Osteoblast (primary cell): ENCODE measurements at regions not wholly inside any gene's neighbourhood (a gene's known extent, or its start where the extent isn't known, plus 50 kb on each side); places are given as distances from the start of the nearest gene placed in this dataset.

Experiments used
- DNase-seq: peaks from one replicate; pipeline ENCODE4 v3.0.0; 2011; ENCODE audit warnings: low spot score, mixed read lengths; ENCODE audit not compliant: insufficient read length; ENCODE audit errors: missing footprints
- H2AFZ ChIP-seq: 2 replicates; pipeline ENCODE4 v1.6.0; 2011; ENCODE audit warnings: mild to moderate bottlenecking, low read length
- H3K27ac ChIP-seq: 2 replicates; pipeline ENCODE4 v1.5.1; 2011; ENCODE audit warnings: mild to moderate bottlenecking, low read depth, low read length, moderate library complexity
- H3K27me3 ChIP-seq: 2 replicates; pipeline ENCODE4 v1.6.0; 2012; ENCODE audit warnings: mild to moderate bottlenecking, control low read depth, inconsistent platforms, low read length, moderate library complexity; ENCODE audit not compliant: insufficient read depth
- H3K36me3 ChIP-seq: 2 replicates; pipeline ENCODE4 v1.5.1; 2011; ENCODE audit warnings: mild to moderate bottlenecking, low read length, control low read depth, moderate library complexity; ENCODE audit not compliant: insufficient read depth
- H3K4me1 ChIP-seq: 2 replicates; pipeline ENCODE4 v1.5.1; 2011; ENCODE audit warnings: mild to moderate bottlenecking, low read length, control low read depth, moderate library complexity; ENCODE audit not compliant: insufficient read depth
- H3K4me2 ChIP-seq: 2 replicates; pipeline ENCODE4 v1.6.0; 2011; ENCODE audit warnings: mild to moderate bottlenecking, low read length; ENCODE audit not compliant: insufficient read depth
- H3K4me3 ChIP-seq: fragments of 200-600 bp; sonication (generic); 3 replicates; pipeline ENCODE4 v1.5.1; 2012; ENCODE audit warnings: mild to moderate bottlenecking, low read length, inconsistent platforms; ENCODE audit not compliant: insufficient read depth
- H3K79me2 ChIP-seq: 2 replicates; pipeline ENCODE4 v1.6.0; 2012; ENCODE audit warnings: mild to moderate bottlenecking, low read length, control low read depth, inconsistent platforms; ENCODE audit not compliant: insufficient read depth
- H3K9me3 ChIP-seq: 2 replicates; pipeline ENCODE4 v1.5.1; 2011; ENCODE audit warnings: low read depth, low read length, control low read depth
- H4K20me1 ChIP-seq: 2 replicates; pipeline ENCODE4 v1.6.0; 2012; ENCODE audit warnings: mild to moderate bottlenecking, low read length, control low read depth; ENCODE audit not compliant: insufficient read depth
- TF ChIP-seq, protein P1 (sequence below): IDR thresholded peaks from 2 replicates; pipeline ENCODE4 v1.5.1; 2011; ENCODE audit warnings: mild to moderate bottlenecking, low read depth, low read length, moderate library complexity; ENCODE audit errors: extremely low read depth

DNA sequence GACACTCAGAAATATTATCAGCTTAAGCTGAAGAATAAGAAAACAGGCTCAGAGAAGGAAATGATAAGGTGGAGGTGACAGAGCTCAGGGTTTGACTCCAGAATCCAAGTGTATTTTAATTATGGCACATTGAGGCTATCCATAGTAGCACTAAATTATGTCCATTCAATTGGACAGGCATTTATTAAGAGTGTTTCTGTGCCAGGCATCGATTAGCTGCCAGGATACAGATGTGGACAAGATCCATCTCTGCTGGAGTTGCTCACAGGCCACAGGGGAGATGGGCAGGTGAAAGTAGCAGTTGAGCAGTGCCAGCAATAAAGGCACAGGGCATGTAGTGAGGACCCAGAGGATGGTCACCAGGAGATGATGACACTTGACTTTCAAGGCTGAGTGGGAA lies 592.5 kb downstream of the INSC start:
- no peak for DNase-seq
- H3K27me3 ChIP-seq = no peaks in the 10 kb centered on the region
- no peak overlapping the region for H3K4me2 ChIP-seq
- no peaks in the 10 kb centered on the region for H3K36me3 ChIP-seq
- no peaks in the 10 kb centered on the region for H4K20me1 ChIP-seq
- H2AFZ ChIP-seq = no peak overlapping the region
- H3K9me3 ChIP-seq = no peaks in the 10 kb centered on the region
- H3K4me1 ChIP-seq = no peaks in the 10 kb centered on the region
- no peak overlapping the region for H3K27ac ChIP-seq
- no peak overlapping the region for H3K4me3 ChIP-seq
- TF ChIP-seq, protein P1, sequence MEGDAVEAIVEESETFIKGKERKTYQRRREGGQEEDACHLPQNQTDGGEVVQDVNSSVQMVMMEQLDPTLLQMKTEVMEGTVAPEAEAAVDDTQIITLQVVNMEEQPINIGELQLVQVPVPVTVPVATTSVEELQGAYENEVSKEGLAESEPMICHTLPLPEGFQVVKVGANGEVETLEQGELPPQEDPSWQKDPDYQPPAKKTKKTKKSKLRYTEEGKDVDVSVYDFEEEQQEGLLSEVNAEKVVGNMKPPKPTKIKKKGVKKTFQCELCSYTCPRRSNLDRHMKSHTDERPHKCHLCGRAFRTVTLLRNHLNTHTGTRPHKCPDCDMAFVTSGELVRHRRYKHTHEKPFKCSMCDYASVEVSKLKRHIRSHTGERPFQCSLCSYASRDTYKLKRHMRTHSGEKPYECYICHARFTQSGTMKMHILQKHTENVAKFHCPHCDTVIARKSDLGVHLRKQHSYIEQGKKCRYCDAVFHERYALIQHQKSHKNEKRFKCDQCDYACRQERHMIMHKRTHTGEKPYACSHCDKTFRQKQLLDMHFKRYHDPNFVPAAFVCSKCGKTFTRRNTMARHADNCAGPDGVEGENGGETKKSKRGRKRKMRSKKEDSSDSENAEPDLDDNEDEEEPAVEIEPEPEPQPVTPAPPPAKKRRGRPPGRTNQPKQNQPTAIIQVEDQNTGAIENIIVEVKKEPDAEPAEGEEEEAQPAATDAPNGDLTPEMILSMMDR = no peak
- no peaks in the 10 kb centered on the region for H3K79me2 ChIP-seq

DNA sequence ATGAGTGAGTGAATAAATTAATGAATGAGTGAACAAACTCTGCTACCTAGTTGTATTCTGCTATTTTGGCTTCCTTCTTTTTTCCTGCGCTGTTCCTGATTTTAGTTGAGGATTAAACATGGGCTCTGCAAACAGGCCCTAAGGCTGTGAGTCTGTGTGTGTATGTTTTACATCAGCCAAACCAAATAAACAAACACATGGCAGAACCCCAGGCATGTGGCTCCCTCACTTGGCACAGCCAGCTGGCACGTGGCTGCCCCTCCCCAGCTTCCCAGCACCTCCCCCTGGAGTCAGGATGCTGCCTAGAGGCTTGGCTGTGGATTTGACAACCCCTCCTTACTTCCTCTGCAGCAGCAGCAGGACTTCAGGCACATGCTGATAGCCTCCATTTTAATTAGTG lies 593.2 kb downstream of the INSC start:
- no peaks in the 10 kb centered on the region for H3K27me3 ChIP-seq
- no peak overlapping the region for H3K4me2 ChIP-seq
- DNase-seq = no peak
- no peaks in the 10 kb centered on the region for H3K36me3 ChIP-seq
- H3K4me1 ChIP-seq = no peaks in the 10 kb centered on the region
- no peak overlapping the region for H3K4me3 ChIP-seq
- H3K27ac ChIP-seq = no peak overlapping the region
- no peaks in the 10 kb centered on the region for H3K79me2 ChIP-seq
- no peak overlapping the region for H2AFZ ChIP-seq
- TF ChIP-seq, protein P1 = no peak
- no peaks in the 10 kb centered on the region for H3K9me3 ChIP-seq
- no peaks in the 10 kb centered on the region for H4K20me1 ChIP-seq

DNA sequence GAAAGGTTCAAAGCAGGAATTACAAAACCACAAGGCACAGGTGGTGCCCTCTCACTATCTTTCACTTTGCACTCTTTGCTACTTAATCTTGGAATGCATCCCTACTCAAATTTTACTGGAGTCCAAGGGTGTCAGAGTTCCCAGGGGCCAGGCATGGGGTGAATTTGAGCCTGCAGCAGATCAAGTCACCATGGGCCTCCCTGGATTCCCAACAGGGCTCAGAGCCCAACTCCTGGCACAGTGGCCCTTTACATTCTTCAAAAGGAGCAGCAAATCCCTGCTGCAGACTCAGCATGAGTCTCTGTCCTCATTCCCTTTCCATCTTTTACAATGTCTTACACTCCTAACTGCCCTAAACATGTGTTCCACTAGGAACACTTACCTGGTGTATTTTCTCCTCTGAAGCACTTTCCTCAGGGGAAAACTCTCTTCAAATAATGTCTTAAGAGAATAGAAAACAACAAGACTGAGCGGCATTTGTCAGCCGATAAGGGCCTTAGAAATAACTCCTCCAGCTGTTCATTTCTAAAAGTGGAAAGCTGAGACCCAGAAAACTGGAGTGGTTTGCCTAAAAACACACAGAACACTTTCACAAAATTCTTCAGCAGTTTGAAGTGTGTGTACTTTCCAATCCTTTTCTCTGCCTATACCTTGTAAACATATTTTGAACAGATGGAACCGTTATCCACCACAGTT lies 596.0 kb downstream of the INSC start:
- TF ChIP-seq, protein P1 = no peak
- no peak for DNase-seq

DNA sequence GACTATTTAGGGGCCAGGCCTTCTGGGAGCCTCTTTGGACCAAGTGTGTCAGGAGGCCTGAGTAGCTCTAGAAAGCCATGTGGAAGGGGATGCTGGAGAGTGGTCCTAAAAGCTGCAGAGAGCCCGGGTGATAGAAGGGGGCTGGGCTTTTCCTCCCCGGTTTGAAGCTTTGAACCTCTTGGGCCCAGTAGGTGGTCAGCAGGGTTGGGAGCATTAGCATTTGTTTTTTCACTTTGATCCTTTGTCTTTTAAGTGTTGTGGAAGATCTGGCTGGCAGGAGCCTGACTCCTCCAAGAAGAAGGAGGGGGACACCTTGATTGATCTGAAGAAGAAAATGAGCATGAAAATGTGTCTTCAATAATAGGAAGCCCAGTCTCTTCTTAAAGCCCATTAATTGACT lies 596.6 kb downstream of the INSC start:
- Histone ChIP-seq H3K36me3 (no peaks in the 10 kb centered on the region), H4K20me1 (no peaks in the 10 kb centered on the region), H3K79me2 (no peaks in the 10 kb centered on the region), H3K4me1 (no peaks in the 10 kb centered on the region), H3K9me3 (no peaks in the 10 kb centered on the region), H3K27me3 (no peaks in the 10 kb centered on the region), H3K4me3 (no peak overlapping the region), H3K4me2 (no peak overlapping the region), H2AFZ (no peak overlapping the region), H3K27ac (no peak overlapping the region)
- TF ChIP-seq, protein P1 = no peak
- no peak for DNase-seq

More for the DNA sequence above, 596.0 kb downstream of the INSC start:
- no peak overlapping the region for H3K27ac ChIP-seq
- no peak overlapping the region for H3K4me3 ChIP-seq
- H3K27me3 ChIP-seq = no peaks in the 10 kb centered on the region
- no peaks in the 10 kb centered on the region for H3K9me3 ChIP-seq
- no peaks in the 10 kb centered on the region for H3K36me3 ChIP-seq
- no peak overlapping the region for H2AFZ ChIP-seq
- H3K4me1 ChIP-seq = no peaks in the 10 kb centered on the region
- no peak overlapping the region for H3K4me2 ChIP-seq
- H3K79me2 ChIP-seq = no peaks in the 10 kb centered on the region
- H4K20me1 ChIP-seq = no peaks in the 10 kb centered on the region
